ENCODE measurements at regions not wholly inside any gene's neighbourhood (a gene's known extent, or its start where the extent isn't known, plus 50 kb on each side); places are given as distances from the start of the nearest gene placed in this dataset.

- no peak for TF ChIP-seq EP300 (IDR thresholded peaks at IDR 0.05)
- TF ChIP-seq POLR2A (IDR thresholded peaks at IDR 0.05) = no peak
- no peak for TF ChIP-seq CTCF (IDR thresholded peaks at IDR 0.05)
Observed at GRCh38 chr2:129800285-129800684, 179.2 kb upstream of the RAB6C start.

Data from gastroesophageal sphincter (tissue), 3 donors.